ENCODE measurements at regions not wholly inside any gene's neighbourhood (a gene's known extent, or its start where the extent isn't known, plus 50 kb on each side); places are given as distances from the start of the nearest gene placed in this dataset.
A peak's percentile ranks its signal among the peaks of the same experiment; 100 is the strongest.
"Not testable (repeated sequence)": the region's sequence is repeated elsewhere in the genome, so short reads cannot be mapped to it uniquely, and the experiment has no call there.

DNA sequence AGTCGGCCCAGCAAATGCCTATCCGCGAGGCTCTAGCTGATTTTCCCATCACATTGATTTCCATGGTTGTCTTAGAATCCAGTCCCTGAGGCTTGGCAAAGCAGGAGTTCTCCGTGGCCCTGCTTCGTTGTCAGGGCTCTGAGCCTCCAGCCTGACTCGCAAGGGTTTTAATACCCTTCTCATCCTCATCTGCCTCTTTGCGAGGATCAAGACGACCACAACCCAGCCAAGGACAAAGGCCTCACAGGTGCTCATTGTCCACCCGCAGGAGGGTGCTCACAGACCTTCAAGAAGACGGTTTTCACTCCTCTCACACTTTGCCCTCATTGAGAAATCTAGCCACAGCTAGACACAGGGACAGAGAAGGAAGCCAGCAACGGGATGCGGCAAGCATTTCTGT lies 610.8 kb downstream of the KCNJ18 start:
- DNase-seq, result no peak
- TF ChIP-seq, protein P1, sequence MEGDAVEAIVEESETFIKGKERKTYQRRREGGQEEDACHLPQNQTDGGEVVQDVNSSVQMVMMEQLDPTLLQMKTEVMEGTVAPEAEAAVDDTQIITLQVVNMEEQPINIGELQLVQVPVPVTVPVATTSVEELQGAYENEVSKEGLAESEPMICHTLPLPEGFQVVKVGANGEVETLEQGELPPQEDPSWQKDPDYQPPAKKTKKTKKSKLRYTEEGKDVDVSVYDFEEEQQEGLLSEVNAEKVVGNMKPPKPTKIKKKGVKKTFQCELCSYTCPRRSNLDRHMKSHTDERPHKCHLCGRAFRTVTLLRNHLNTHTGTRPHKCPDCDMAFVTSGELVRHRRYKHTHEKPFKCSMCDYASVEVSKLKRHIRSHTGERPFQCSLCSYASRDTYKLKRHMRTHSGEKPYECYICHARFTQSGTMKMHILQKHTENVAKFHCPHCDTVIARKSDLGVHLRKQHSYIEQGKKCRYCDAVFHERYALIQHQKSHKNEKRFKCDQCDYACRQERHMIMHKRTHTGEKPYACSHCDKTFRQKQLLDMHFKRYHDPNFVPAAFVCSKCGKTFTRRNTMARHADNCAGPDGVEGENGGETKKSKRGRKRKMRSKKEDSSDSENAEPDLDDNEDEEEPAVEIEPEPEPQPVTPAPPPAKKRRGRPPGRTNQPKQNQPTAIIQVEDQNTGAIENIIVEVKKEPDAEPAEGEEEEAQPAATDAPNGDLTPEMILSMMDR (IDR thresholded peaks at IDR 0.05; ENCODE audit: low read depth, low read length), result no peak
- Histone ChIP-seq H3K4me3 (ENCODE audit: low read depth, low read length) (no peak overlapping the region), H3K36me3 (no peaks in the 10 kb centered on the region), H3K9me3 (no peaks in the 10 kb centered on the region), H3K27me3 (no peaks in the 10 kb centered on the region), H3K4me1 (no peaks in the 10 kb centered on the region)

DNA sequence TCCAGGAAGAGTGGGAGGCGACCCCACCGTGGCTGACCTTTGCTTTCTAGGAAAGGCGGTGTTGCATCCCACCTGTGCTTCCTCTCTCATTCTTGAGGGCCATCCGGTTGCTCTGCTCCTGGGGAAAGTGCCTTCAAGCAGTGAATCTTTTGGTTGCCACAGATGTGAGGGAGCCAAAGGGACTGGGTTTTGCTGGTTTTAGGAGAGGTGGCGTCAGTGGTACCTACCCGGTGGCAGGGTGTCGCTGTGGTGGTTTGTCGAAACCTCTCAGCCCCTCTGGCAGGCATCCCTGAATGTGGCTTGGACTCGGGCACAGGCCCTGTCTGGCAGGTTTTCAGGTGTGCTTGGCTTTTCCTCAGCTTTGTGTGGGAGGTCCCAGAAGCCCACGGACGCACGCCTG lies 611.5 kb downstream of the KCNJ18 start:
- TF ChIP-seq, protein P1 (IDR thresholded peaks at IDR 0.05; ENCODE audit: low read depth, low read length), result no peak
- no peaks in the 10 kb centered on the region for H3K9me3 ChIP-seq
- no peak for DNase-seq
- H3K4me1 ChIP-seq, result no peaks in the 10 kb centered on the region
- no peaks in the 10 kb centered on the region for H3K36me3 ChIP-seq
- H3K4me3 ChIP-seq (ENCODE audit: low read depth, low read length), result no peak overlapping the region
- H3K27me3 ChIP-seq, result no peaks in the 10 kb centered on the region

DNA sequence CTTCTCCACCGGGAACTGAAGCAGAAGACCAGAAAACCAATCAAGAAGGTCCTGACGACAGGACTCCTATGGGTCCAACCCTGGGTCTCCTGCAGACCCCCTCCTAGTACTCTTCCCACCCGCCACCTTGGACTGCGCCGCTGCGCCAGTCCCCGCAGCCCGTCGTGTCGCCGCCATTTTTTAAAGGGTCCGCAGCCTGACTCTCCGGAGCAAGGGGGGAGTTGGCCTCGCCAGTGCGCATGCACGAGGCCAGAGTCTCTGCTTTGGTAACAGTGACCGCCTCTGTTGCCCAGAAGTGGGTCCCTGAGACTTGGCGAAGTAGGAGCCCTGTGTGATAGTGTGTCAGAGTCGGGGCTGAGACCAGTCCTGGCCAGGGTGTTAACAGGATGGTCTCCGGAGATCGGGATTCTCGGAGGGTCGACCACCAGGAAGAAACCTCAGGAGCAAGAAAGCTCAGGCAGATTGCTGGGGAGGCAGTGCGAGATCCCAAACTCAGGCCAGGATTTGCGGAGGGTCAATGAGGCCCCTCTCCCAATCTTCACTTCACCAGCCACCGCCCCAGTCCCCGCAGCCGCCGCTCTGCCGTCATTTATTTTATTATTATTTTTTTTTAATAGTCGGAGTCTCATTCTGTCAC lies 612.5 kb downstream of the KCNJ18 start:
- DNase-seq, result no peak
- TF ChIP-seq, protein P1 (IDR thresholded peaks at IDR 0.05; ENCODE audit: low read depth, low read length), result no peak
- no peaks in the 10 kb centered on the region for H3K36me3 ChIP-seq
- H3K4me3 ChIP-seq (ENCODE audit: low read depth, low read length), result no peak overlapping the region
- no peaks in the 10 kb centered on the region for H3K27me3 ChIP-seq
- no peaks in the 10 kb centered on the region for H3K9me3 ChIP-seq
- H3K4me1 ChIP-seq, result no peaks in the 10 kb centered on the region

DNA sequence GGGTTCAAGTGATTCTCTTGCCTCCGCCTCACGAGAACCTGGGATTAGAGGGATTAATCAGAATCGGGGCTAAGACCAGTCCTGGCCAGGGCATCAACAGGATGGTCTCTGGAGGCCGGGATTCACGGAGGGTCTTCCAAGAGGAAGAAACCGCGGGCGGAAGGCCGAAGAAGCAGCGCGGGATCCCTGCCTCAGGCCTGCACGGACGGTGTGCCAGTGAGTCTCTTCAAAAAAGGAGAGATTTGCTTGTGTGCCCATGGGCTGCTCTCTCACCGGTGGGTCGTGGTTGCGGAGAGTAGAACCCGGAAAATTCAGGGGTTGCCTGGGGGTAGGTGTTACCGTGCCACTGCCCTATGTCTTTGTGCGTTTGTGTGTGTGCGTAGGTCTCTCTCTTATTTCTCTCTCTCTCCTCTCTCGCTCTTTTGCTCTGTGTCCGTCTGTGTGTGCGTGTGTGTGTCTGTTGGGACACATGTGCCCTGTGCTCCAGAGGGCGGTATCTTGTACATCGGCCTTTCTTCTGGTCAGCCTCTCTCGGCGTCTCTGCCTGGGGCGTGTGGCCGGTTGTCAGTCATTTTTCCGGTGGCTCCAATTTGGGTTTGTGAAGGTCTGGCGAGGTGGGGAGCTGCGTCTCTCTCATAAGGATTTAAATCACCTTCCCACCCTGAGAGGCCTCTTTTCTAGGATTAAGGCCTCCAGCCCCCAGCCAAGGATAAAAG lies 613.2 kb downstream of the KCNJ18 start:
- no peaks in the 10 kb centered on the region for H3K27me3 ChIP-seq

GRCh38 chr17:22310292-22310691 lies 618.0 kb downstream of the KCNJ18 start:
- H3K4me3 ChIP-seq (ENCODE audit: low read depth, low read length); H3K27me3 ChIP-seq; H3K36me3 ChIP-seq; H3K4me1 ChIP-seq; DNase-seq; H3K9me3 ChIP-seq: not testable (repeated sequence)

More for the DNA sequence above, 613.2 kb downstream of the KCNJ18 start:
- H3K4me3 ChIP-seq (ENCODE audit: low read depth, low read length), result no peak overlapping the region
- TF ChIP-seq, protein P1 (IDR thresholded peaks at IDR 0.05; ENCODE audit: low read depth, low read length), result no peak
- H3K36me3 ChIP-seq, result no peaks in the 10 kb centered on the region
- H3K9me3 ChIP-seq, result no peaks in the 10 kb centered on the region
- DNase-seq, result no peak
- no peaks in the 10 kb centered on the region for H3K4me1 ChIP-seq

- DNase-seq, result peak; percentile 76
- Histone ChIP-seq H3K4me1 (no peaks in the 10 kb centered on the region), H3K36me3 (no peaks in the 10 kb centered on the region), H3K27me3 (no peaks in the 10 kb centered on the region), H3K4me3 (ENCODE audit: low read depth, low read length) (peak overlapping the region; percentile 38), H3K9me3 (no peaks in the 10 kb centered on the region)
- TF ChIP-seq, protein P1 (IDR thresholded peaks at IDR 0.05; ENCODE audit: low read depth, low read length), result peak; percentile 41; the same call in 1 of the 2 replicates
These were observed 618.7 kb downstream of the KCNJ18 start for GRCh38 chr17:22310717-22311686.

- DNase-seq; H3K27me3 ChIP-seq; H3K9me3 ChIP-seq; H3K36me3 ChIP-seq; H3K4me3 ChIP-seq (ENCODE audit: low read depth, low read length); H3K4me1 ChIP-seq: not testable (repeated sequence)
These were observed 628.7 kb downstream of the KCNJ18 start for GRCh38 chr17:22321001-22321400.

DNA sequence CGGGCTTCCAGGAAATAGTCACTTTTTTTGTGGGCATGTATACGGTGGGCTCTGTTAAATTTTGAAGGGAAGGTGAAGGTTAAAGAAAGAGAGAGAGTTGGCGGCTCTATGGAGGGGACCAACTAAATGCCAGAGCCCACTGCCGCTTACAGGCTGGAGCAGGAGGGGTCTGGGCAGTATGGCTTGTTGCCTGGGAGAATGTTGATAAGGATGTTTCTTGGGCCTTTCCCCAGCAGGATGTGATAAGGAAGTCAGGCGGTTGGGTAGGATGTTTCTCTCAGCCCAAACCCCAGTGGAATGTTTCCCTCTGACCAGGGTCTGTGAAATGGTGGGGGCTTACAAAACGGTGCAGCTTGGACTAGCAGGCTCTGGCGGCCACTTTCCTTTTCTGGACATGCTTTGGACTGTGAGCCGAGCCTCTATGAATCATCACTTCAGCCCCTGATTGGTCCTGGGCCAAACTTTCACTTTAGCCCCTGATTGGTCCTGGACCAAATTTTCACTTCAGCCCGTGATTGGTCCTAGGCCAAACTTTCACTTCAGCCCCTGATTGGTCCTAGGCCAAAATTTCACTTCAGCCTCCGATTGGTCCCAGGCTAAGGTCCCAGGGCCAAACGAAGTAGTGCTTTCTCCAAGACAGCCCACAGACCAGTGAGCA lies 630.7 kb downstream of the KCNJ18 start:
- H3K4me3 ChIP-seq (ENCODE audit: low read depth, low read length); H3K9me3 ChIP-seq; H3K27me3 ChIP-seq; H3K4me1 ChIP-seq; H3K36me3 ChIP-seq: not testable (repeated sequence)
- DNase-seq, result peak; percentile 16

All from BE2C (cell line).